ENCODE measurements at regions not wholly inside any gene's neighbourhood (a gene's known extent, or its start where the extent isn't known, plus 50 kb on each side); places are given as distances from the start of the nearest gene placed in this dataset.

GRCh38 chr20:11845340-11845739, 72.4 kb upstream of the BTBD3 start:
- Mint-ChIP-seq H3K4me3 (no peak overlapping the region), H3K4me1 (peaks cover 6% of the 10 kb centered on the region), H3K27ac (ENCODE audit: unreplicated experiment) (no peak overlapping the region), H3K36me3 (ENCODE audit: low read depth) (no peaks in the 10 kb centered on the region), H3K27me3 (ENCODE audit: low read depth) (no peaks in the 10 kb centered on the region), H3K9me3 (peaks cover 2% of the 10 kb centered on the region)
- no peak for DNase-seq (ENCODE audit: low read depth, low spot score)
- TF ChIP-seq CTCF (conservative IDR thresholded peaks at IDR 0.05) = no peak

- no peak for TF ChIP-seq CTCF (conservative IDR thresholded peaks at IDR 0.05)
- H3K4me3 Mint-ChIP-seq = no peak overlapping the region
- no peaks in the 10 kb centered on the region for H3K27me3 Mint-ChIP-seq (ENCODE audit: low read depth)
Observed at GRCh38 chr20:11846131-11846530, 71.6 kb upstream of the BTBD3 start.

GRCh38 chr20:11847827-11848226, 69.9 kb upstream of the BTBD3 start:
- no peak for TF ChIP-seq CTCF (conservative IDR thresholded peaks at IDR 0.05)
- Mint-ChIP-seq H3K4me3 (no peak overlapping the region), H3K27ac (ENCODE audit: unreplicated experiment) (no peak overlapping the region), H3K36me3 (ENCODE audit: low read depth) (no peaks in the 10 kb centered on the region), H3K27me3 (ENCODE audit: low read depth) (no peaks in the 10 kb centered on the region), H3K9me3 (no peaks in the 10 kb centered on the region), H3K4me1 (peaks cover 17% of the 10 kb centered on the region)
- no peak for DNase-seq (ENCODE audit: low read depth, low spot score)

More at GRCh38 chr20:11846131-11846530, 71.6 kb upstream of the BTBD3 start:
- no peak for DNase-seq (ENCODE audit: low read depth, low spot score)
- H3K27ac Mint-ChIP-seq (ENCODE audit: unreplicated experiment) = no peak overlapping the region
- H3K36me3 Mint-ChIP-seq (ENCODE audit: low read depth) = no peaks in the 10 kb centered on the region
- H3K9me3 Mint-ChIP-seq = peaks cover 2% of the 10 kb centered on the region
- peaks cover 14% of the 10 kb centered on the region for H3K4me1 Mint-ChIP-seq

GRCh38 chr20:11849270-11849915, 68.3 kb upstream of the BTBD3 start:
- DNase-seq (ENCODE audit: low read depth, low spot score) = no peak
- H3K27ac Mint-ChIP-seq (ENCODE audit: unreplicated experiment) = no peak overlapping the region
- H3K4me3 Mint-ChIP-seq = no peak overlapping the region
- H3K27me3 Mint-ChIP-seq (ENCODE audit: low read depth) = no peaks in the 10 kb centered on the region
- H3K36me3 Mint-ChIP-seq (ENCODE audit: low read depth) = no peaks in the 10 kb centered on the region
- peaks cover 17% of the 10 kb centered on the region for H3K4me1 Mint-ChIP-seq
- TF ChIP-seq CTCF (conservative IDR thresholded peaks at IDR 0.05) = no peak
- H3K9me3 Mint-ChIP-seq = no peaks in the 10 kb centered on the region

GRCh38 chr20:11849976-11850670, 67.6 kb upstream of the BTBD3 start:
- no peak for TF ChIP-seq CTCF (conservative IDR thresholded peaks at IDR 0.05)
- no peak for DNase-seq (ENCODE audit: low read depth, low spot score)
- H3K36me3 Mint-ChIP-seq (ENCODE audit: low read depth) = no peaks in the 10 kb centered on the region
- no peaks in the 10 kb centered on the region for H3K27me3 Mint-ChIP-seq (ENCODE audit: low read depth)
- peaks cover 17% of the 10 kb centered on the region for H3K4me1 Mint-ChIP-seq
- no peak overlapping the region for H3K27ac Mint-ChIP-seq (ENCODE audit: unreplicated experiment)
- H3K4me3 Mint-ChIP-seq = no peak overlapping the region
- no peaks in the 10 kb centered on the region for H3K9me3 Mint-ChIP-seq

Measured in neural crest cell (in vitro differentiated cells).